Esophagus squamous epithelium (tissue), 4 donors: ENCODE measurements at regions not wholly inside any gene's neighbourhood (a gene's known extent, or its start where the extent isn't known, plus 50 kb on each side); places are given as distances from the start of the nearest gene placed in this dataset.

Experiments
- CTCF ChIP-seq, 6 experiments: fragments of 450-650 bp in 4 of 6; fragments of 200-600 bp in 2 of 6; sonication (generic) in 2 of 6; IDR thresholded peaks; one replicate each; pipeline ENCODE4 v1.5.1; 2016 to 2019; ENCODE audit warnings: antibody characterized with exemption in 6 of 6, mild to moderate bottlenecking in 4 of 6, moderate library complexity in 4 of 6
- POLR2A ChIP-seq, 4 donors: fragments of 450-650 bp; IDR thresholded peaks; one replicate each; pipeline ENCODE4 v1.6.1; 2017; ENCODE audit warnings: antibody characterized with exemption in 4 of 4, mild to moderate bottlenecking in 4 of 4, moderate library complexity in 3 of 4

- TF ChIP-seq CTCF (IDR thresholded peaks at IDR 0.05) (no peak), POLR2A (IDR thresholded peaks at IDR 0.05) (no peak)
These were observed 391.0 kb downstream of the CHSY3 start for GRCh38 chr5:130295235-130295634.
